H9 (cell line): ENCODE measurements at regions not wholly inside any gene's neighbourhood (a gene's known extent, or its start where the extent isn't known, plus 50 kb on each side); places are given as distances from the start of the nearest gene placed in this dataset.

Experiments used
- DNase-seq: peaks from one replicate; pipeline ENCODE4 v3.0.0-alpha.2; 2017
- H2AFZ ChIP-seq: one replicate; pipeline ENCODE4 v1.6.1; 2013; ENCODE audit warnings: mild to moderate bottlenecking, low read length, control low read depth, moderate library complexity
- H2AK5ac ChIP-seq: 2 replicates; pipeline ENCODE4 v1.6.1; 2013; ENCODE audit warnings: low read length, control low read depth, mixed read lengths; ENCODE audit not compliant: insufficient read length
- H2BK120ac ChIP-seq: one replicate; pipeline ENCODE4 v1.6.1; 2013; ENCODE audit warnings: low read depth, mild to moderate bottlenecking, low read length, control low read depth, inconsistent platforms; ENCODE audit not compliant: poor library complexity, severe bottlenecking
- H2BK12ac ChIP-seq: 2 replicates; pipeline ENCODE4 v1.6.1; 2013; ENCODE audit warnings: low read length, control low read depth, mixed read lengths, low read depth; ENCODE audit not compliant: insufficient read length
- H2BK15ac ChIP-seq: 2 replicates; pipeline ENCODE4 v1.6.1; 2013; ENCODE audit warnings: low read depth, low read length, control low read depth
- H2BK20ac ChIP-seq: one replicate; pipeline ENCODE4 v1.6.1; 2013; ENCODE audit warnings: low read depth, mild to moderate bottlenecking, low read length, control low read depth, inconsistent platforms; ENCODE audit not compliant: poor library complexity, severe bottlenecking
- H2BK5ac ChIP-seq: 2 replicates; pipeline ENCODE4 v1.6.1; 2013; ENCODE audit warnings: low read length, control low read depth, mixed read lengths; ENCODE audit not compliant: insufficient read length
- H3K14ac ChIP-seq: 2 replicates; pipeline ENCODE4 v1.6.1; 2013; ENCODE audit warnings: low read length, control low read depth; ENCODE audit not compliant: insufficient read depth
- H3K18ac ChIP-seq: 2 replicates; pipeline ENCODE4 v1.6.1; 2013; ENCODE audit warnings: low read depth, mild to moderate bottlenecking, mixed read lengths, low read length, control low read depth; ENCODE audit not compliant: insufficient read length
- H3K23ac ChIP-seq: 2 replicates; pipeline ENCODE4 v1.6.1; 2013; ENCODE audit warnings: low read length, control low read depth, mixed read lengths, low read depth; ENCODE audit not compliant: insufficient read length
- H3K23me2 ChIP-seq: 2 replicates; pipeline ENCODE4 v1.6.1; 2013; ENCODE audit warnings: low read depth, mild to moderate bottlenecking, mixed read lengths, low read length, control low read depth; ENCODE audit not compliant: insufficient read length, poor library complexity, severe bottlenecking
- H3K27ac ChIP-seq: 2 replicates; pipeline ENCODE4 v1.5.1; 2013; ENCODE audit warnings: low read length, control low read depth, mixed read lengths, low read depth; ENCODE audit not compliant: insufficient read length
- H3K27me3 ChIP-seq: 2 replicates; pipeline ENCODE4 v1.6.1; 2013; ENCODE audit warnings: low read length, control low read depth, inconsistent platforms; ENCODE audit not compliant: insufficient read depth
- H3K4ac ChIP-seq: 2 replicates; pipeline ENCODE4 v1.6.1; 2013; ENCODE audit warnings: low read depth, mild to moderate bottlenecking, control low read depth, inconsistent platforms, low read length, moderate library complexity
- H3K4me1 ChIP-seq: 2 replicates; pipeline ENCODE4 v1.6.1; 2013; ENCODE audit warnings: low read length, control low read depth, inconsistent platforms; ENCODE audit not compliant: insufficient read depth
- H3K4me2 ChIP-seq: 2 replicates; pipeline ENCODE4 v1.6.1; 2013; ENCODE audit warnings: low read length, control low read depth, mixed read lengths; ENCODE audit not compliant: insufficient read length, insufficient read depth
- H3K56ac ChIP-seq: 2 replicates; pipeline ENCODE4 v1.6.1; 2013; ENCODE audit warnings: low read depth, mild to moderate bottlenecking, mixed read lengths, low read length, control low read depth; ENCODE audit not compliant: insufficient read length
- H3K79me1 ChIP-seq: 2 replicates; pipeline ENCODE4 v1.6.1; 2013; ENCODE audit warnings: low read depth, mild to moderate bottlenecking, moderate library complexity, low read length, control low read depth, inconsistent platforms; ENCODE audit not compliant: insufficient read depth, poor library complexity, severe bottlenecking
- H3K79me2 ChIP-seq: 2 replicates; pipeline ENCODE4 v1.6.1; 2013; ENCODE audit warnings: low read length, control low read depth, inconsistent platforms; ENCODE audit not compliant: insufficient read depth
- H3K9ac ChIP-seq: 2 replicates; pipeline ENCODE4 v1.6.1; 2013; ENCODE audit warnings: low read length, control low read depth, mixed read lengths; ENCODE audit not compliant: insufficient read length; ENCODE audit errors: extremely low read depth
- H3K9me3 ChIP-seq: one replicate; pipeline ENCODE4 v1.6.1; 2013; ENCODE audit warnings: low read depth, low read length, inconsistent platforms; ENCODE audit not compliant: control insufficient read depth
- H3T11ph ChIP-seq: one replicate; pipeline ENCODE4 v1.6.1; 2013; ENCODE audit warnings: mild to moderate bottlenecking, low read length, control low read depth, inconsistent platforms
- H4K20me1 ChIP-seq: one replicate; pipeline ENCODE4 v1.6.1; 2013; ENCODE audit not compliant: control insufficient read depth, insufficient read length, insufficient read depth
- H4K5ac ChIP-seq: 2 replicates; pipeline ENCODE4 v1.6.1; 2013; ENCODE audit warnings: low read depth, mild to moderate bottlenecking, mixed read lengths, low read length, control low read depth; ENCODE audit not compliant: insufficient read length
- H4K8ac ChIP-seq: replicated peaks from 2 replicates; pipeline ENCODE4 v1.6.1; 2013; ENCODE audit warnings: low read length, control low read depth, mixed read lengths, low read depth; ENCODE audit not compliant: insufficient read length
- H4K91ac ChIP-seq: 2 replicates; pipeline ENCODE4 v1.6.1; 2013; ENCODE audit warnings: low read depth, mild to moderate bottlenecking, moderate library complexity, mixed read lengths, low read length, control low read depth; ENCODE audit not compliant: insufficient read length
- H3K27ac Mint-ChIP-seq, 3 experiments: 2 replicates in 2 of 3; 3 replicates in 1 of 3; pipeline ENCODE4 v1.8.0; 2020 to 2021; ENCODE audit warnings: mixed read lengths in 3 of 3, mild to moderate bottlenecking in 1 of 3, moderate library complexity in 1 of 3
- H3K27me3 Mint-ChIP-seq: 2 replicates; pipeline ENCODE4 v1.8.0; 2021; ENCODE audit warnings: low read depth, mild to moderate bottlenecking, moderate library complexity, mixed read lengths
- H3K36me3 Mint-ChIP-seq, 3 experiments: 2 replicates in 2 of 3; 3 replicates in 1 of 3; pipeline ENCODE4 v1.8.0; 2020 to 2021; ENCODE audit warnings: low read depth in 3 of 3, mixed read lengths in 3 of 3; ENCODE audit not compliant: insufficient read depth in 1 of 3
- H3K4me1 Mint-ChIP-seq, 2 experiments: 2 replicates each; pipeline ENCODE4 v1.8.0; 2020; ENCODE audit warnings: mixed read lengths in 2 of 2
- H3K4me3 Mint-ChIP-seq, 2 experiments: 2 replicates in 1 of 2; 3 replicates in 1 of 2; pipeline ENCODE4 v1.8.0; 2020 to 2021; ENCODE audit warnings: mild to moderate bottlenecking in 2 of 2, mixed read lengths in 2 of 2, moderate library complexity in 1 of 2
- H3K9me3 Mint-ChIP-seq, 2 experiments: 2 replicates in 1 of 2; 3 replicates in 1 of 2; pipeline ENCODE4 v1.8.0; 2020; ENCODE audit warnings: mild to moderate bottlenecking in 2 of 2, mixed read lengths in 2 of 2, moderate library complexity in 1 of 2
- CTCF ChIP-seq: fragments of 200-600 bp; sonication (generic); conservative IDR thresholded peaks from 3 replicates; pipeline ENCODE4 v1.8.0; 2021; ENCODE audit warnings: antibody characterized with exemption, mild to moderate bottlenecking
- WGBS: extraction: QIAGEN DNeasy Blood & Tissue Kit; methylation state at CpG from one replicate; pipeline ENCODE4 v1.1.7; 2013; ENCODE audit warnings: missing lambda C conversion rate, low lambda C conversion rate, mixed read lengths; ENCODE audit not compliant: insufficient read length; ENCODE audit errors: extremely low coverage; 5-methylcytosine and 5-hydroxymethylcytosine counted together

- Mint-ChIP-seq H3K4me1 (peaks cover 4 to 5% of the 10 kb centered on the region in 2 experiments), H3K4me3 (no peak overlapping the region), H3K36me3 (peaks cover 0 to 2% (median 0%) of the 10 kb centered on the region in 3 experiments; a peak in 3 of 7 replicates), H3K27ac (no peak overlapping the region), H3K27me3 (no peaks in the 10 kb centered on the region), H3K9me3 (peaks cover 0 to 2% of the 10 kb centered on the region in 2 experiments; a peak in 1 of 5 replicates)
- TF ChIP-seq CTCF = no peak
- no peak overlapping the region for H2BK120ac ChIP-seq
- H3K27me3 ChIP-seq = no peaks in the 10 kb centered on the region
- H2BK5ac ChIP-seq = no peak overlapping the region
- H3K27ac ChIP-seq = no peak overlapping the region
- no peak overlapping the region for H3K14ac ChIP-seq
- no peak for DNase-seq
- no peaks in the 10 kb centered on the region for H3K23me2 ChIP-seq
- no peak overlapping the region for H3K56ac ChIP-seq
- no peak overlapping the region for H4K8ac ChIP-seq
- no peaks in the 10 kb centered on the region for H4K20me1 ChIP-seq
- H3K79me1 ChIP-seq = no peaks in the 10 kb centered on the region
- no peak overlapping the region for H3K9ac ChIP-seq
- H3K9me3 ChIP-seq = no peaks in the 10 kb centered on the region
- no peak overlapping the region for H3K18ac ChIP-seq
- no peak overlapping the region for H2BK20ac ChIP-seq
- no peak overlapping the region for H2BK15ac ChIP-seq
- no peak overlapping the region for H3K23ac ChIP-seq
- no peak overlapping the region for H4K91ac ChIP-seq
- no peak overlapping the region for H3K4ac ChIP-seq
- no peak overlapping the region for H3T11ph ChIP-seq
- no peak overlapping the region for H4K5ac ChIP-seq
- H2BK12ac ChIP-seq = no peak overlapping the region
- H2AFZ ChIP-seq = no peak overlapping the region
- no peaks in the 10 kb centered on the region for H3K79me2 ChIP-seq
- H3K4me1 ChIP-seq = no peaks in the 10 kb centered on the region
- no peak overlapping the region for H2AK5ac ChIP-seq
- WGBS = no CpG with 5 or more reads among the region's 1 CpG
- no peak overlapping the region for H3K4me2 ChIP-seq
These were observed 1199.2 kb downstream of the FSCB start for GRCh38 chr14:43307836-43308235.
